AG04449 (cell line): ENCODE measurements at regions not wholly inside any gene's neighbourhood (a gene's known extent, or its start where the extent isn't known, plus 50 kb on each side); places are given as distances from the start of the nearest gene placed in this dataset.

Experiments used
- CTCF ChIA-PET: fragments of 350-600 bp; formaldehyde crosslinking; extraction: SDS; loops from one replicate; lab custom pipeline; 2021; ENCODE audit warnings: antibody characterized with exemption; lab: Yijun Ruan, JAX
- POLR2A ChIA-PET: fragments of 400-600, 350-600 bp; formaldehyde crosslinking; extraction: SDS; loops from one replicate; lab custom pipeline; 2020; ENCODE audit warnings: antibody characterized with exemption, inconsistent platforms; lab: Yijun Ruan, JAX
- DNase-seq: peaks from one replicate; pipeline ENCODE4 v3.0.0-alpha.2; 2010; ENCODE audit warnings: low read depth, low spot score
- H3K4me3 ChIP-seq: 2 replicates; pipeline ENCODE4 v1.5.1; 2011; ENCODE audit warnings: low read depth, mild to moderate bottlenecking, control low read depth, low read length
- CTCF ChIP-seq: IDR thresholded peaks from one replicate; pipeline ENCODE4 v1.5.1; 2011; ENCODE audit warnings: mild to moderate bottlenecking, moderate library complexity, low read length, control low read depth, inconsistent platforms; ENCODE audit not compliant: insufficient read depth; ENCODE audit errors: missing control alignments

GRCh38 chr6:21386744-21387143 lies 206.8 kb upstream of the SOX4 start:
- TF ChIP-seq CTCF: no peak
- no peak for DNase-seq
- ChIA-PET POLR2A (no interaction called here), CTCF (no interaction called here)
- H3K4me3 ChIP-seq: no peak overlapping the region

- DNase-seq: no peak
- CTCF ChIA-PET: no interaction called here
- no peak overlapping the region for H3K4me3 ChIP-seq
- POLR2A ChIA-PET: no interaction called here
- no peak for TF ChIP-seq CTCF
These were observed 202.9 kb upstream of the SOX4 start for GRCh38 chr6:21390532-21391213.

GRCh38 chr6:21392177-21392576 lies 201.4 kb upstream of the SOX4 start:
- TF ChIP-seq CTCF: no peak
- DNase-seq: no peak
- CTCF ChIA-PET: no interaction called here
- POLR2A ChIA-PET: no interaction called here
- no peak overlapping the region for H3K4me3 ChIP-seq

GRCh38 chr6:21393441-21394165 lies 199.9 kb upstream of the SOX4 start:
- CTCF ChIA-PET: no interaction called here
- TF ChIP-seq CTCF: no peak
- POLR2A ChIA-PET: no interaction called here
- no peak for DNase-seq
- no peak overlapping the region for H3K4me3 ChIP-seq

GRCh38 chr6:21395121-21395520 lies 198.4 kb upstream of the SOX4 start:
- no peak for DNase-seq
- no peak overlapping the region for H3K4me3 ChIP-seq
- ChIA-PET CTCF (interaction anchor here (0.8 kb wide), 1 partner anchor 17 kb away, joined by 3 read pairs; no protein-coding TSS in a partner anchor), POLR2A (no interaction called here)
- TF ChIP-seq CTCF: no peak

GRCh38 chr6:21396313-21396712 lies 197.2 kb upstream of the SOX4 start:
- CTCF ChIA-PET: no interaction called here
- POLR2A ChIA-PET: no interaction called here
- H3K4me3 ChIP-seq: no peak overlapping the region
- TF ChIP-seq CTCF: no peak
- DNase-seq: peak; percentile 34
